Upper lobe of right lung (tissue), 1 donor: ENCODE measurements at regions not wholly inside any gene's neighbourhood (a gene's known extent, or its start where the extent isn't known, plus 50 kb on each side); places are given as distances from the start of the nearest gene placed in this dataset.

Experiments used
- ATAC-seq: fragments of 200-7000 bp; cut with Tn5 transposase; one replicate; pipeline ENCODE4 v1.9.1; 2020; ENCODE audit warnings: mild to moderate bottlenecking, moderate library complexity
- DNase-seq: peaks from one replicate; pipeline ENCODE4 v3.0.0-alpha.2; 2020
- H3K27ac ChIP-seq: fragments of 200-600 bp; one replicate; pipeline ENCODE4 v1.8.0; 2022
- H3K27me3 ChIP-seq: fragments of 200-600 bp; one replicate; pipeline ENCODE4 v1.8.0; 2022; ENCODE audit warnings: mild to moderate bottlenecking
- H3K36me3 ChIP-seq: fragments of 200-600 bp; one replicate; pipeline ENCODE4 v1.8.0; 2022
- H3K4me1 ChIP-seq: fragments of 200-600 bp; one replicate; pipeline ENCODE4 v1.8.0; 2022
- H3K4me3 ChIP-seq: fragments of 200-600 bp; one replicate; pipeline ENCODE4 v1.8.0; 2022; ENCODE audit warnings: mild to moderate bottlenecking
- H3K9me3 ChIP-seq: fragments of 200-600 bp; one replicate; pipeline ENCODE4 v1.8.0; 2022
- intact Hi-C: fragments of 100-400 bp; cut with DNase I; formaldehyde crosslinking; loops from one replicate; pipeline ENCODE4 v1.11.0; 2022
- TF ChIP-seq, protein P1 (sequence below): fragments of 200-600 bp; IDR thresholded peaks from one replicate; pipeline ENCODE4 v1.8.0; 2022; ENCODE audit warnings: antibody characterized with exemption
- donor health status: DM: no; HTN: yes; CAD: no; lungs with severe emphysema.

DNA sequence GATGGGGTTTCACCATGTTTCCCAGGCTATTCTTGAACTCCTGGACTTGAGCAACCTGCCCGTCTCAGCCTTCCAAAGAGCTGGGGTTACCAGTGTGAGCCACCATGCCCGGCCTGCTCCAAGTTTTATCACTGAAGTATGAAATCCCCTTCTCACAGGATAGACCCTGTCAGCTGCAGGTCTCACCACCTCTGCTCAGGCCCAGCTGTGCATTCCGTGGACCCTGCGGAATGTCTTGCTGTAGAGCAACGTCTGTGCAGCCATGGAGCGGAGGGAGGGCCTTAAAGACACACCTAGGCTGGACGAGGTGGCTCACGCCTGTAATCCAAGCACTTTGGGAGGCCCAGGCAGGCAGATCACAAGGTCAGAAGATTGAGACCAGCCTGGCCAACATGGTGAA is 625.4 kb downstream of the BRD1 start:
- Histone ChIP-seq H3K4me1 (no peaks in the 10 kb centered on the region), H3K9me3 (no peaks in the 10 kb centered on the region), H3K36me3 (no peaks in the 10 kb centered on the region), H3K27ac (no peak overlapping the region), H3K27me3 (peaks cover 8% of the 10 kb centered on the region), H3K4me3 (no peak overlapping the region)
- ATAC-seq: no peak
- TF ChIP-seq, protein P1, sequence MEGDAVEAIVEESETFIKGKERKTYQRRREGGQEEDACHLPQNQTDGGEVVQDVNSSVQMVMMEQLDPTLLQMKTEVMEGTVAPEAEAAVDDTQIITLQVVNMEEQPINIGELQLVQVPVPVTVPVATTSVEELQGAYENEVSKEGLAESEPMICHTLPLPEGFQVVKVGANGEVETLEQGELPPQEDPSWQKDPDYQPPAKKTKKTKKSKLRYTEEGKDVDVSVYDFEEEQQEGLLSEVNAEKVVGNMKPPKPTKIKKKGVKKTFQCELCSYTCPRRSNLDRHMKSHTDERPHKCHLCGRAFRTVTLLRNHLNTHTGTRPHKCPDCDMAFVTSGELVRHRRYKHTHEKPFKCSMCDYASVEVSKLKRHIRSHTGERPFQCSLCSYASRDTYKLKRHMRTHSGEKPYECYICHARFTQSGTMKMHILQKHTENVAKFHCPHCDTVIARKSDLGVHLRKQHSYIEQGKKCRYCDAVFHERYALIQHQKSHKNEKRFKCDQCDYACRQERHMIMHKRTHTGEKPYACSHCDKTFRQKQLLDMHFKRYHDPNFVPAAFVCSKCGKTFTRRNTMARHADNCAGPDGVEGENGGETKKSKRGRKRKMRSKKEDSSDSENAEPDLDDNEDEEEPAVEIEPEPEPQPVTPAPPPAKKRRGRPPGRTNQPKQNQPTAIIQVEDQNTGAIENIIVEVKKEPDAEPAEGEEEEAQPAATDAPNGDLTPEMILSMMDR: no peak
- peak; percentile 44 for DNase-seq
- intact Hi-C loops: no loop called here

DNA sequence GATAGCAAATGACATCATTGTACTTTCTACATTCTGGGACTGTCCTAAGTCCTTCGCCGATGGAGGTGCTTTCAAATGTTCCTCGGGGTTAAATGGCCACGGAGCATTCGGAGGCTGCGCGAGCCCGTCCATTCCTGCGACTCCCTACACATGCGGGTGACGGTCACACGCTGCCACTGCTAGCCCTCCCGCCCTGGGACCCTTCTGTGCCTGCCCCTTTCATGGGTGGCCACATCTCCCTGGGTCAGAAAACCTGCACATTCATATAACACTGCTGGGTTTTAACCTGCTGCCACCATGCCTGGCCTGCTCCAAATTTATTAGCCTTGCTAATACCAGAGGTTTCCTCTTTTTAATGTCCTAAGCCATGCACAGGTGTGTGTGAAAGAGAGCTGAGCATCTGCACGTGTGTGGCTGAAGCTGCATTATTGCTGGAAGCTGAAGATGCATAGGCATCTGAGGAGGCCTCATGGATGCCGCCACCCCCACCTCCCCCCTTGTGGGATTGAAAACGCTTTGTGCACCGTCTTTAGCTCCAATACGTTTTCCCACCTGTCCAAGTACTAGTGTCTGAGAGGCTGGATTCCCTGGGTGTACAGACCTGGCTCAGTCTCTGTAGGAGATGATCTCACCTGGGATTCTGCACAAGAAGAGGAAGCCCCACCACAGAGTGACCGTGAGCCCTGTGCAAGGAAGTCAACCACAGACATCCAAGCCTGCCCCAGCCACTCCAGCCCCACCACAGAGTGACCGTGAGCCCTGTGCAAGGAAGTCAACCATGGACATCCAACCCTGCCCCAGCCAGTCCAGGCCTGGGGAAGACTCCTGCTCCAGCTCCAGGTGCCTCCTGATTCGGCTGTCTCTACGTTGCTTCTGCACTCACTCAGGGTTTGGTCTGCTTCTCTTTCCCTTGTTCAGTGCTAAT is 626.4 kb downstream of the BRD1 start:
- Histone ChIP-seq H3K27ac (no peak overlapping the region), H3K4me1 (no peaks in the 10 kb centered on the region), H3K9me3 (no peaks in the 10 kb centered on the region), H3K27me3 (peaks cover 5% of the 10 kb centered on the region), H3K36me3 (no peaks in the 10 kb centered on the region), H3K4me3 (no peak overlapping the region)
- peak; percentile 32 for DNase-seq
- TF ChIP-seq, protein P1: no peak
- intact Hi-C loops: no loop called here
- ATAC-seq: no peak

DNA sequence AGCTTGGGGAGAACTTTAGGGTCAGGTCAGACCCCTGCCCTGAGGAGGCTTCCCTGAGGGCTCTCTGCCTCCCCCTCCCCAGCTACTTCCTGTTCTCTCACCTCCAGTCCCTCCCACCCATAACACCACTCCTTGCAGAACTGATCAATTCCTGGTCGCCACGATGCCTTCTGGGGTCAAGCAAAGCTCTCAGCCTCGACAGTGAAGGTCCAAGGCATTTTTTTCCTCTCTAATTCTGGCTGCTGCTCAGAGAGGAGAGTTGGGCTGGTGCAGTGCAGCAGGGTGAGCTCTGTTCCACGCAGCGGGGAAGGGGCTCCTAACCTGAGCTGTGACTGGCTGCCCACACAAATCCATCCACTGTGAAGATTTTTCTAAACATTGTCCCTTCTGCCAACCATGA is 628.4 kb downstream of the BRD1 start:
- H3K9me3 ChIP-seq: no peaks in the 10 kb centered on the region
- DNase-seq (peak; percentile 34), ATAC-seq (no peak)
- H3K27me3 ChIP-seq: peaks cover 5% of the 10 kb centered on the region
- H3K4me1 ChIP-seq: no peaks in the 10 kb centered on the region
- H3K4me3 ChIP-seq: no peak overlapping the region
- no peak overlapping the region for H3K27ac ChIP-seq
- intact Hi-C loops: no loop called here
- TF ChIP-seq, protein P1: no peak
- no peaks in the 10 kb centered on the region for H3K36me3 ChIP-seq

DNA sequence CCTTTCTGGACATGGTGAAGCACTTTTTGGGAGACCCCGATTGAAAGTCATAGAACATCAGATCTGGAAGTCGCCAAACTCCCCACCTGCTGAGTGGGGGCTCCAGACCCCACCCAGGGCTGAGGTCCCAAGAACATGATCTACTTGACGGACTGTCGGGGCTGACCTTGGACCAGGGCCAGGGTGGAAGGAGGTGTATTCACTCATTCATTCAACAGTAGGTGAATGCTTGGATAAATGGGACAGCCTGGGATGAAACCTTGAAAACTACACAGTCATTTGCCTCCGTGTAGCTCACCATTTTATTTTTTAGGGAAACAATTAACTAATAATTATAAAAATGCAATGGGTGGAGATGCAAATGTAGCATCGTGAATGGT is 629.0 kb downstream of the BRD1 start:
- H3K9me3 ChIP-seq: no peaks in the 10 kb centered on the region
- intact Hi-C loops: no loop called here
- no peak overlapping the region for H3K27ac ChIP-seq
- no peaks in the 10 kb centered on the region for H3K4me1 ChIP-seq
- TF ChIP-seq, protein P1: no peak
- DNase-seq (peak; percentile 34), ATAC-seq (no peak)
- H3K36me3 ChIP-seq: no peaks in the 10 kb centered on the region
- H3K27me3 ChIP-seq: peaks cover 5% of the 10 kb centered on the region
- no peak overlapping the region for H3K4me3 ChIP-seq

DNA sequence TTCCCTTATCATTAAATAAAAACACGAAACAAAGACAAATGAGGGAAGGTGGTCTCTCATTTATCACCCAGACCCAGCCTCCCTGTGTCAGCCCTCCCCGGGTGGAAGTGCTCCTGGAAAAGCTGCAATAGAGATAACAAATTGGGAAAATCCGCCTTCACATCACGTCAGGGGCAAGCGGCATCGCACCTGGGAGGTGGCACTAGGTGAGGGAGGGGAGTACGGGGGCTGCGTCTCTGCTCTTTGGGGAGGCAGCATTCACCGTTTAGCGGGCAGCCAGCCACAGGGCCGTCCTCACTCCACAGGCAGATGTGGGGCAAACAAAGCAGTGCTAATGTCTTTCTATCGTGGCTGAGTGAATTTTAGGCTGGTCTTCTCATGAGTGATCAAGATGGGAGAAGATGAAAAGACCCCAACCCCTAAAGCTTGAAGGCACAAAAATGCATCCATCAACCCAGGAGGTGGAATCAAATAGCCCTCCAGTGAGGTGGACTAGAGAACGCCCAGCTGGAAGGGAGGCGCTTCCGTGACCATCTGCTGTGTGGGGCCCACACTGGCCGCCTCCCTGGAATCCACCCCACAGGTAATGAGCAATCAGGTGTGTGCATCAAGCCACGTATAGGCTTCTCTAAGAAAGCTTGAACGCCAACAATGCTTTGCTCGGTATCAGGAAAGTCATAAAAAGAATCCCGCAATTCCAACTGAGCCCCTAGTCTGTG is 629.5 kb downstream of the BRD1 start:
- H3K9me3 ChIP-seq: no peaks in the 10 kb centered on the region
- ATAC-seq (no peak), DNase-seq (peak; percentile 44)
- intact Hi-C loops: no loop called here
- H3K27ac ChIP-seq: no peak overlapping the region
- TF ChIP-seq, protein P1: no peak
- H3K27me3 ChIP-seq: no peaks in the 10 kb centered on the region
- no peak overlapping the region for H3K4me3 ChIP-seq
- no peaks in the 10 kb centered on the region for H3K4me1 ChIP-seq
- no peaks in the 10 kb centered on the region for H3K36me3 ChIP-seq
